ENCODE measurements at regions not wholly inside any gene's neighbourhood (a gene's known extent, or its start where the extent isn't known, plus 50 kb on each side); places are given as distances from the start of the nearest gene placed in this dataset.

DNA sequence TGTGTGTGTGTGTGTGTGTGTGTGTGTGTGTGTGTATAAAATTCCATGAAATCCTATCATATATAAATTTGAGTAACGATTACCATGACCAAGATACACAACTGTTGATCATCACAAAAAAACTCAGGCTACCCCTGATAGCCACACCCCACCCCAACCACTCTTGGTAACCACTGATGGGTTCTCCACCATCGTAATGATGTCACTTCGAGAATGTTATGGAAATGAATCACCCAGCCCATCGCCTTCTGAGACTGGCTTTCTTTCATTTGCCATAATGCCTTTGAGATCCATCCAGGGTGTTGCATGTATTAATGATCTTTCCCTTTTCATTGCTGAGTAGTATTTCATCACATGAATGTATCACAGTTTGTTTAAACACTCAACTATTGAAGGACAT is 496.0 kb downstream of the MIAT start:
- intact Hi-C loops (cut with micrococcal nuclease): no loop called here
- TF ChIP-seq, protein P1, sequence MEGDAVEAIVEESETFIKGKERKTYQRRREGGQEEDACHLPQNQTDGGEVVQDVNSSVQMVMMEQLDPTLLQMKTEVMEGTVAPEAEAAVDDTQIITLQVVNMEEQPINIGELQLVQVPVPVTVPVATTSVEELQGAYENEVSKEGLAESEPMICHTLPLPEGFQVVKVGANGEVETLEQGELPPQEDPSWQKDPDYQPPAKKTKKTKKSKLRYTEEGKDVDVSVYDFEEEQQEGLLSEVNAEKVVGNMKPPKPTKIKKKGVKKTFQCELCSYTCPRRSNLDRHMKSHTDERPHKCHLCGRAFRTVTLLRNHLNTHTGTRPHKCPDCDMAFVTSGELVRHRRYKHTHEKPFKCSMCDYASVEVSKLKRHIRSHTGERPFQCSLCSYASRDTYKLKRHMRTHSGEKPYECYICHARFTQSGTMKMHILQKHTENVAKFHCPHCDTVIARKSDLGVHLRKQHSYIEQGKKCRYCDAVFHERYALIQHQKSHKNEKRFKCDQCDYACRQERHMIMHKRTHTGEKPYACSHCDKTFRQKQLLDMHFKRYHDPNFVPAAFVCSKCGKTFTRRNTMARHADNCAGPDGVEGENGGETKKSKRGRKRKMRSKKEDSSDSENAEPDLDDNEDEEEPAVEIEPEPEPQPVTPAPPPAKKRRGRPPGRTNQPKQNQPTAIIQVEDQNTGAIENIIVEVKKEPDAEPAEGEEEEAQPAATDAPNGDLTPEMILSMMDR (IDR thresholded peaks at IDR 0.05; ENCODE audit: borderline replicate concordance): no peak
- H3K4me1 ChIP-seq: no peaks in the 10 kb centered on the region
- no peak overlapping the region for H3K27ac ChIP-seq (replicated peaks)
- DNase-seq: no peak
- no peaks in the 10 kb centered on the region for H3K36me3 ChIP-seq
- H3K9me3 ChIP-seq (replicated peaks): peaks cover 12% of the 10 kb centered on the region
- H3K27me3 ChIP-seq (ENCODE audit: low read depth): peaks cover 86% of the 10 kb centered on the region
- no peak overlapping the region for H3K4me3 ChIP-seq

DNA sequence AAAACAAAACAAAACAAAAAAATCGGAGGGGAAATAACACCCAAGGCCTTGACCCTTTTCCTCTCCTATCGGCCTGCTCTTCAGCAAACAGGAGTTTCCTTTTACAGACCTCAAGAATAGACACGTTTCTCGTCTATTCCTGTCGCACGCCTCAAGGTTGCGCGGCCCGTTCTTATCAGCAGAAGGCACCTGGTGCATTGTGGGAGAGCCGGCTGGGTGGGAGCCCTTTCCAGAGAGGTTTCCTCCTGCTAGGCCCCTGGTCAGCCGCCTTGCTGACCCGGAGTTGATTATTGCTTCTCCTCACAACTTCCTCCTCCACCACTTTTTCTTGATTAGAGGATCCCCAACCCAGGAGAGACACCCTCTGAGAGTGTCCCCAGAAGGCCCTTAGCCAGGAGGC is 497.3 kb downstream of the MIAT start:
- Histone ChIP-seq H3K4me1 (no peaks in the 10 kb centered on the region), H3K9me3 (replicated peaks) (peaks cover 12% of the 10 kb centered on the region), H3K4me3 (no peak overlapping the region), H3K27ac (replicated peaks) (no peak overlapping the region), H3K36me3 (no peaks in the 10 kb centered on the region), H3K27me3 (ENCODE audit: low read depth) (peaks cover 87% of the 10 kb centered on the region)
- TF ChIP-seq, protein P1 (IDR thresholded peaks at IDR 0.05; ENCODE audit: borderline replicate concordance): no peak
- intact Hi-C loops (cut with micrococcal nuclease): no loop called here
- DNase-seq: no peak

DNA sequence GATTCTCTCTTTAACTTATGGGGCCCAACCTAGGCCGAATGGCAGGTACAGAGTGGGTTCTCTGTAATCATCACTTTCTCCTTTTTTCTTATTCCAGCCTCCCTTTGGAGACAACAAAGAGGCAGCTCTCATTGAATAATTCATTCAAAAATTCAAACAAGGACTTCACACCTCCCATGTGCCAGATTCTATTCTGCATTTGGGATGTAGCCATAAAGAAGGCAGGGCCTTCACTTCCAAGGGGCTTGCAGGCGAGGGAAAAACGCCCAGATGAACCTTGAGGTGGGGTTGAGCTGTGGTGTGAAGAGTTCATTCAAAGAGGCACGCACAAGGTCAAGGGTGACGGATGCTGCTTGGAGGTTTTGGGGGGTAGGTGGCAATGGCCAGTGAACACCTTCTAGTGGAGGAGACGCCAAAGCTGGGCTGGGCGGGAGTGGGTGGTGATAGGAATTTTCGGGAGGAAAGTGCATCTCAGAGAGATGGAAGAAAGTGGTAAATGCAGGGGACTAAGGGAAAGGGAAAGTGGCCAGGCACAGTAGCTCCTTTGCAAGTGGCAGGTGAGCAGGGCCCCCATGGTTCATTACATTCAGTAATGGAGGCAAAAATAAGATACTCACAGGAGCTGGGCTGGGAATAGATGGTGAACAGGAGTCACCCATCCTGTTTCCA is 499.6 kb downstream of the MIAT start:
- TF ChIP-seq, protein P1 (IDR thresholded peaks at IDR 0.05; ENCODE audit: borderline replicate concordance): no peak
- Histone ChIP-seq H3K4me3 (no peak overlapping the region), H3K36me3 (no peaks in the 10 kb centered on the region), H3K27ac (replicated peaks) (no peak overlapping the region), H3K27me3 (ENCODE audit: low read depth) (peaks cover 94% of the 10 kb centered on the region), H3K9me3 (replicated peaks) (peaks cover 12% of the 10 kb centered on the region), H3K4me1 (no peaks in the 10 kb centered on the region)
- DNase-seq: no peak
- intact Hi-C loops (cut with micrococcal nuclease): no loop called here

DNA sequence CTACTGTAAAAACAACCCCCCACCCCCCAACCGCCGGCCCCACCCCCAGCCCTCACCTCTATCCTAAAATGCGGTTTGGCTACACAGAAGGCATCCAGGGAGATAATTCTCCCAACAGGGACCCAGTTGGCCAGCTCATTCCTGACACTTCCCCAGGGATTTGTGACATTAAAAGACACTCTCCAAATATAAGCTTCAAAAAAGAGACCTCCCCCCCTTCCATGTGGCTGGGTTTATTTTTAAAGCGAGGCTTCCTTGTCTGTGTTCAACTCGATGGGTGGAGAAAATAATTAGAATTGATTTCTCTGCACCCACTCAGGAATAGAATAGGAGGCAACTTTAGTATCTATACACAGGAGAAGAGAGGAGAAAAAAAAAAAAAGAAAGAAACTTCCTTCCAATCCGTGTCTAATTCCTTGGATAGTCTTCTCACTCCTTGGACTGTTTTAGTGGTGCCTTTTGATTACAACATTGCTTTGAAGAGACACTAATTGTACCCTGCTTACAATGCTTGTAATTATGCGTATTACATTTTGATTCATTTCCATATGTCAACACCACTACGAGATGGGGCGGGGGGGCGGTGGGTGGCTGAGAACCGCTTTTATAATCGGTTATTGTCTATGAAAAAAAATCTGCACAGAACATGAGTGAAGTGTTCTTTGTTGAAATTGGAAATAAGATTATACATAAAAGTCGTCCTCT is 500.4 kb downstream of the MIAT start:
- H3K27ac ChIP-seq (replicated peaks): no peak overlapping the region
- H3K4me1 ChIP-seq: no peaks in the 10 kb centered on the region
- no peaks in the 10 kb centered on the region for H3K36me3 ChIP-seq
- no peak overlapping the region for H3K4me3 ChIP-seq
- peaks cover 94% of the 10 kb centered on the region for H3K27me3 ChIP-seq (ENCODE audit: low read depth)
- TF ChIP-seq, protein P1 (IDR thresholded peaks at IDR 0.05; ENCODE audit: borderline replicate concordance): no peak
- intact Hi-C loops (cut with micrococcal nuclease): no loop called here
- H3K9me3 ChIP-seq (replicated peaks): peaks cover 3% of the 10 kb centered on the region
- DNase-seq: no peak

DNA sequence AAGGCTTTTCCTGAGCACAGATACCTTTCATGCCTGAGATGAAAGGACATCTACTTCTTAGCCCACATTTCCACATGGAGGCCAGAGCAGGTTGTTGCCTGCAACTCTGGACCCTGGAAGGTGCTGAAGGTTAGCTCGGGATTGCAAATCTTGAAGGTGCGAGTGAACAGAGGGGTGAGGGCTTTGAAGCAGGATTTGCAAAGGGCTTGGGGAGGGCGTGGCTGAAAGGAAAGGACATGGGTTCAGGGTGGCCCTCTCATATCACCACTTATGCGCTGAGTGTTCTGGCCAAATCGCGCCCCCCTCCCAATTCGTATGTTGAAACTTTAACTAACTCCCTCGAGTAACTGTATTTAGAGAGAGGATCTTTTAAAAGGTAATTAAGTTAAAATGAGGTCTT is 501.6 kb downstream of the MIAT start:
- TF ChIP-seq, protein P1 (IDR thresholded peaks at IDR 0.05; ENCODE audit: borderline replicate concordance): no peak
- intact Hi-C loops (cut with micrococcal nuclease): no loop called here
- no peak overlapping the region for H3K4me3 ChIP-seq
- DNase-seq: no peak
- no peaks in the 10 kb centered on the region for H3K36me3 ChIP-seq
- no peak overlapping the region for H3K27ac ChIP-seq (replicated peaks)
- no peaks in the 10 kb centered on the region for H3K4me1 ChIP-seq
- peaks cover 95% of the 10 kb centered on the region for H3K27me3 ChIP-seq (ENCODE audit: low read depth)
- no peaks in the 10 kb centered on the region for H3K9me3 ChIP-seq (replicated peaks)

Data from left ventricle myocardium inferior (tissue), 1 donor.